ENCODE measurements at regions not wholly inside any gene's neighbourhood (a gene's known extent, or its start where the extent isn't known, plus 50 kb on each side); places are given as distances from the start of the nearest gene placed in this dataset.
A peak's percentile ranks its signal among the peaks of the same experiment; 100 is the strongest.

GRCh38 chr12:77407931-77408330 is 342.6 kb upstream of the E2F7 start:
- no peak for DNase-seq (ENCODE audit: low read depth in 2 of 2)

GRCh38 chr12:77406219-77406905 is 341.0 kb upstream of the E2F7 start:
- DNase-seq (ENCODE audit: low read depth in 2 of 2), result no peak

- DNase-seq (ENCODE audit: low read depth in 2 of 2), result peak in 1 of 2 donors; percentile 5
Observed at GRCh38 chr12:77402716-77403115, 337.3 kb upstream of the E2F7 start.

- DNase-seq (ENCODE audit: low read depth in 2 of 2), result no peak
Observed at GRCh38 chr12:77401770-77402081, 336.4 kb upstream of the E2F7 start.

GRCh38 chr12:77401064-77401769 is 335.8 kb upstream of the E2F7 start:
- DNase-seq (ENCODE audit: low read depth in 2 of 2), result no peak

GRCh38 chr12:77392467-77393088 is 327.2 kb upstream of the E2F7 start:
- no peak for DNase-seq (ENCODE audit: low read depth in 2 of 2)

GRCh38 chr12:77388445-77389265 is 323.3 kb upstream of the E2F7 start:
- DNase-seq (ENCODE audit: low read depth in 2 of 2), result no peak

- DNase-seq (ENCODE audit: low read depth in 2 of 2), result no peak
Observed at GRCh38 chr12:77387671-77388070, 322.3 kb upstream of the E2F7 start.

- DNase-seq (ENCODE audit: low read depth in 2 of 2), result no peak
Observed at GRCh38 chr12:77387214-77387613, 321.8 kb upstream of the E2F7 start.

GRCh38 chr12:77384941-77385340 is 319.6 kb upstream of the E2F7 start:
- DNase-seq (ENCODE audit: low read depth in 2 of 2), result no peak

- DNase-seq (ENCODE audit: low read depth in 2 of 2), result no peak
Observed at GRCh38 chr12:77382096-77382742, 316.9 kb upstream of the E2F7 start.

- DNase-seq (ENCODE audit: low read depth in 2 of 2), result no peak
Observed at GRCh38 chr12:77377622-77378021, 312.3 kb upstream of the E2F7 start.

- no peak for DNase-seq (ENCODE audit: low read depth in 2 of 2)
Observed at GRCh38 chr12:77377116-77377515, 311.7 kb upstream of the E2F7 start.

GRCh38 chr12:77374673-77375072 is 309.3 kb upstream of the E2F7 start:
- DNase-seq (ENCODE audit: low read depth in 2 of 2), result no peak

- DNase-seq (ENCODE audit: low read depth in 2 of 2), result no peak
Observed at GRCh38 chr12:77372494-77372893, 307.1 kb upstream of the E2F7 start.

- DNase-seq (ENCODE audit: low read depth in 2 of 2), result no peak
Observed at GRCh38 chr12:77372026-77372425, 306.7 kb upstream of the E2F7 start.

- no peak for DNase-seq (ENCODE audit: low read depth in 2 of 2)
Observed at GRCh38 chr12:77368379-77368778, 303.0 kb upstream of the E2F7 start.

GRCh38 chr12:77366616-77367015 is 301.2 kb upstream of the E2F7 start:
- DNase-seq (ENCODE audit: low read depth in 2 of 2), result no peak

GRCh38 chr12:77364400-77364799 is 299.0 kb upstream of the E2F7 start:
- no peak for DNase-seq (ENCODE audit: low read depth in 2 of 2)

- no peak for DNase-seq (ENCODE audit: low read depth in 2 of 2)
Observed at GRCh38 chr12:77362509-77363210, 297.3 kb upstream of the E2F7 start.

GRCh38 chr12:77357655-77358054 is 292.3 kb upstream of the E2F7 start:
- DNase-seq (ENCODE audit: low read depth in 2 of 2), result no peak
